Cerebellar nuclear complex (tissue), 1 donor: ENCODE measurements at regions not wholly inside any gene's neighbourhood (a gene's known extent, or its start where the extent isn't known, plus 50 kb on each side); places are given as distances from the start of the nearest gene placed in this dataset.

Experiments used
- DNase-seq, 2 experiments: peaks; one replicate each; lab custom pipeline; 2025; lab: John Stamatoyannopoulos, UW

DNA sequence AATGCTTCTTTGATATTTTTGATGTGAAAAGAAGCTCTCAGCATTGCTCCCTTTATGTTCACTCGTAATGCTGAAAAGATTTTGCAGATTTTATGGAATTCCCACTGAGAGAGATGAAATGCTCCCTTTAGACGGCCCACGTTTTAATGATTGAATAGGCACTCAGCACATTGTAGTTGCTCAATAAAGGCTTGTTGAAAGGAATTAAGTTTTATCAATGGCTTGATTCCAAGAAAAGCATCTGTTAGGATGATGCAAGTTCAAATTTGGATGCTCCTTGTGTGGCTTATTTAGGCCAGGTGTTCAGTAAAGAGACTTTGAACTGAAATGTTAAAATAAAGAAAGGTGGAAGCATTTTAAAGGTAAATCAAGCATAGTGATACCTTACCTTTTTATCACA, 725.1 kb downstream of the EPHA4 start:
- DNase-seq, result no peak

DNA sequence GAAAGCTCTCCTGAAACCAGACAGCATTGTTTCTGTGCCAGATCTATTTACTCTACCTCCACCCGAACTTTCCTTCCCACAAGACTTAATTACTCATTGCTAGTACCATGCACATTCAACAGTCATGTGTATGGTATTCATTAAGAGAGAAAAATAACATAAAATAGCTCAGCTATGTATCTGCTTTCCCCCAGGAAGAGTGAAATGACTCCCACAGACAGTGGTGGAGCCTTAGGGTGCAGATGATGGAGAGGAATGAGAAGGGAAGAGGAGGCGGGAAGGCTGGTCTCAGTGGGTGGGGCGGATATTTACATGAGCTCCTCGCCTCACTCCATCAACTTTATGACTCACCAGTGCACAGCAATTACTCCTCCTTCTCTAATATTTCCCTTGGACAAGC, 724.5 kb downstream of the EPHA4 start:
- no peak for DNase-seq

DNA sequence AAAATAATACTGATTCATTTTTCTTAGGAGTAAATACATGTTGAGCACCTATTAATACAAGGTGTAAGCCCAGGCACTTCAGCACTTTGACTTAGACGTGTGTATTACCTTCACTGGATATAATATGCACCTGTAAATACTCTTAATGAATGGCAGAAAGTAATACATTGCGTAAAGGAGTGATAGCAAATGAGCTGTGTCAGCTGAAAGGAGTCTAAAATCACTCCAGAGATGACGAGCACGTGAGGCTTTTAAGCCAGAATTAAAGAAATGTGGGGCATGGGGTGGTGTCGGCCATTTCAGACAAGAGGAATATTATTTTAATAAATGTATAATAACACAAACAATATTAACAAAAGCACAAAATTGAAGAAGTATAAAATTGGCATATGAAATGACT, 722.7 kb downstream of the EPHA4 start:
- no peak for DNase-seq

DNA sequence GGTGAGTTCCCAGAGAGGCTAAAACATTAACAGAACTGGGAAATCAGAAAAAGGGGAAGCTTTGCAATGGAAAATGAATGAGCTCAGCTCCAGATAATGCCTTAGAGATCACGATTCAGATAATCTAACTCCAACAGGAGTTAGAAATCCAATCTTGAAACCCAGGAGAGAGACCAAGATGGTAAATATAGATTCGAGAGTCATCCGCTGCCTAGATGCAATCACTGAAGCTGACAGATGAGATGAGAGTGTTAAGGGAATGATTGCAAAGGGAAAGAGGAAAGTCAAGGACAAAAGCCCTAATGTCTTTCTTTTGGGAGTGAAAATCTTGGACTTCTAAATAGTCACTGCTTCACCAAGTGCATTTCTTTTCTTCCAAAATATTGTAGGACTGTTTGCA, 722.0 kb downstream of the EPHA4 start:
- no peak for DNase-seq

DNA sequence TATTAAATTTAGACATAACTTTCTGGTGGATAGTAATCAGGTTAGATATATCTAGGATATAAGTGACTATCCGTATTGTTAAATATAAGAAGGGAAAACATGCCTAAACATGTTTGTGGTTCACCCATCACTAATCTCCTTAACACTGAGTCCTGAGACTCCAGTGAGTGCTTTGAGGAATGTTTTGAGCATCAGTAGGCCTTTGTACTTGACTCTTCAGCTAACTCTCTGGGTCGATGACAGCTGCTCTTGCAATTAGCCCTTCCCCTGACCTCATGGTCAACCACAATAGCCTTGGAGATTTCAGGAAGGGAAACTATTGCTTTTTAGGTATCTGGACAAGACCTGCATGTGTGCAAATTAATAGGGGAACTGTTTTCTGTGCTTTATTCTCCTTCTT, 716.8 kb downstream of the EPHA4 start:
- no peak for DNase-seq

DNA sequence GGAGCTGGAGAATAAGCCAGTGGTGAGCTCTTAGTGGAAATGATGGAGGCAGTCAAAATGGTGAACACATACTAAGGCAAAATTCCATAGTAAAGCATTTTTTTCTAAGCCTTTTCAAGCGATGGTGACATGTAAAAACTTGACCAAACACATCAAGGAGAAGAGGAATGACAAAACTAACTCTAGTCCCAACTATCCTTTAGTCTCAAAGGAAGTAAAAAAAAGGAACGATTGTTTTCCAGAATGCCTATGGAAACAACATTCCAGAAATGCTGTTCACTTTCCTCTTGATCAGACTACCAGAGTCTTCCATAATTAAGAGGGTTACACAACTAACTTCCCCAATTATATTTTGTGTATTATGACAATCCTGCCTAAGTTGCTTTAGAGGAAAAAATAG, 715.6 kb downstream of the EPHA4 start:
- DNase-seq, result no peak

DNA sequence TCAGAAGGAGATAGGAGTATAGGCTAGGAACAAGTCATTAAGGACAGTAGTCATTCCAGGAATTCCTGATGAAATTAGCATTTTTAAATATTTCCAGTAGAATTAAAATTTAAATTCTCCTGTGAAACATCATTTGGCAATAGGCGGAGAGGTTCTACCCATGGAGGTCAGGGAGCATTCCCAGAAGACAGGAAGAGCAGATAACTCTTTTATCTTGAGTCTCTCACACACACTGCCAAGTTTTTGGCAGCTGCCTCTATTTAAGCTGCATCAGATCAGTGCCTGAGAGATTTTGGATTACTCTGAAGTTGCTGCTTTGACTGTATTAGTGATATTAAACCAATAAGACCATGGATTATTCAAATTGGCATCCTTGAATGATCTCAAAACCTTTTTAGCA, 714.7 kb downstream of the EPHA4 start:
- no peak for DNase-seq

DNA sequence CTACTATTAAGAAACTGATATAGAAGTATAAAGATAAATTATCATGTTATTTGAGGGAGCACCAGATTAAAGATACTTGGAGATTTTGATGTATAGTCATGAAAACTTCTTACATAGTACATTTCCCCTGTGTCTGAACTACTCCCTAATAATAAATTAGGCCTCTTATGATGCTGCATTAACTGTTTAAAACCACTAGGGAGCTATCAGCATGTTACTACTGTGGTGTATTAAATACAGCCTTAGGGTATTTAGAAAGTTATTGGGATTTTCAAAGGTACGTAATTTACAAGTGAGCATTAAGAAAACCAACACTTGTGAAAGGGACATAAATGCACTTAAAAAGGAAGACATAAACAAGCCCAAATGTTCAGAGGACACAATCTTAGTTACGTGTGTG, 714.0 kb downstream of the EPHA4 start:
- no peak for DNase-seq

DNA sequence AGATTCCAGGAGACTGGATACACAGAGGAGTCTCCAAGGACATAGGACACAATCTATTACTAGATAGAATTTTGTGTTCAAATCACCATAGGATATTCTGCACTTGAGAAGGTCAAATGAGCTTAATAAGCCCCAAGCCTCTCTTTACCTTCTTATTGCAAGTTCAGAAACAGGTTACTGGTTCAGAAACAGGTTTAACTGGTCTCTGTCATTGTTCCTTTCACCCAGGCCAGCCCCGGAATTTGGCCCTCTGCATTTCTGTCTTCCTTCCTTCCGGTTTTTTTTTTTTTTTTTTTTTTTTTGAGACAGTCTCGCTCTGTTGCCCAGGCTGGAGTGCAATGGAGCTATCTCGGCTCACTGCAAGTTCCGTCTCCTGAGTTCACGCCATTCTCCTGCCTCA, 700.2 kb downstream of the EPHA4 start:
- no peak for DNase-seq

DNA sequence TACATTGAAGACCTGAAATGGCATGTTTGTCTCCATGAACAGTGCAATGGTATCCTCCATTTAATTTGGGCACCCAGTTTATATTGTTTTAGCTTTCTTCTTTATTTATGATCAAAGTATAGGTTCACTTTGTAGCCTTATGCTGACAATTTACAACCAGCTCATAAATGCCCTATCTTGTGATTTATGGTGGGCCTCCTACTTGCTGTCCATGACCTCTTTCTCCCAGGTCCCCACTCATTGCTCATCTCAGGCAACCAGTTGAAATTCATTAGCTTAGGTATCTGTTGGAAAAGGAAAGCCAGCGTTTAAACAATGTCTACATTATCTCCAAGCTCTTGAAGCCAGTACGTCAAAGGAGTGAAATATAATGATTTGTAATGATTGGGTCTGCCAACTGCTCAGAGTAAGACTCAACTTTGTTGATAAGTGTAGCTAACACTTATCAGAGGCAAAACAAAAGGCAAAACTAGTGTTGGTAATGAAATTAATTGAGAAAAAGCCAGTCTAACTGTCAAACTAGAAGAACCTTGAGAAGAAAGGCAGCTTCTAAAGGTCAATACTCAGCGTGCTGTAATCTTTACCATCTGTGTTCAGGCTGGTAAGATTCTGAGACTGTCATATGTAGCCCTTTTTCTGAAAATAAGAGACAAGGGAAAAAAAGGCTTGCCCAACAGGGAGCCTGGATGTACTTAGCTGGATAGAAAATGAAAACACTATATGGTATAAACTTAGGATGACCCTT, 695.9 kb downstream of the EPHA4 start:
- no peak for DNase-seq

DNA sequence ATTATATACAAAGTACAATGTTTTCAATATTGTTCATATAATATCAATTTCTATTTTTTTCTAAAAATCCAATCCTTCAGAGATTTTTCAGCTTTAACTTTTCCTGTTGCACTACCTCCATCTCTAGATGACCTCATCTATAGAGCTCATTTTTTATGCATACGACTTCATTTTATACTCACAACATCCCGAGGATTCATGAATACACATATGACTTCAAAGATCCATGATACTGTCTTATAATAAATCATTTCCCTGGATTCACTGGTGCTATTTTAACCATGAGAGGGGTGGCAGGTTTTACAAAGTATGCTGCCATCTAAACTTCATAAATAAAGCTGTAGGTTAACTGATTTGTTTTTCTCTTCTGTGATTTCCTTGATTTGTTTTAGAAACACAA, 694.6 kb downstream of the EPHA4 start:
- no peak for DNase-seq

DNA sequence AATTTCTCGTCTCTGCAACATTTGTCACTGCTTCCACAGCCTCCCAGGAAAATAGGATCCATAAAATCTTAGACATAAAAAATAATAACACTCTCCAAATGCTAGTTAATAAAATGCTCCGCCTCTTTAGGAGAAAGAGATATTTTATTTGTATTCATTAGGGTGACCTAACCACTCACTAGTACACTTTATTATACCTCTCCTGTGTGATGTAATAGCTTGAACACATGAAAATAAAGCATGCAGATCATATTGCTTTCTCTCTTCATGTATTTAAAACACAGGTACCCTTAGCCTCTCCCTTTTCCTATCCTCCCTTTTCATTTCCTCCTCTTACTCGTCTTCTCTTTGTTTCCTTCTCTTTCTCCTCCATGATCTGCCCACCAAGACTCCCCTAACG, 694.2 kb downstream of the EPHA4 start:
- no peak for DNase-seq

DNA sequence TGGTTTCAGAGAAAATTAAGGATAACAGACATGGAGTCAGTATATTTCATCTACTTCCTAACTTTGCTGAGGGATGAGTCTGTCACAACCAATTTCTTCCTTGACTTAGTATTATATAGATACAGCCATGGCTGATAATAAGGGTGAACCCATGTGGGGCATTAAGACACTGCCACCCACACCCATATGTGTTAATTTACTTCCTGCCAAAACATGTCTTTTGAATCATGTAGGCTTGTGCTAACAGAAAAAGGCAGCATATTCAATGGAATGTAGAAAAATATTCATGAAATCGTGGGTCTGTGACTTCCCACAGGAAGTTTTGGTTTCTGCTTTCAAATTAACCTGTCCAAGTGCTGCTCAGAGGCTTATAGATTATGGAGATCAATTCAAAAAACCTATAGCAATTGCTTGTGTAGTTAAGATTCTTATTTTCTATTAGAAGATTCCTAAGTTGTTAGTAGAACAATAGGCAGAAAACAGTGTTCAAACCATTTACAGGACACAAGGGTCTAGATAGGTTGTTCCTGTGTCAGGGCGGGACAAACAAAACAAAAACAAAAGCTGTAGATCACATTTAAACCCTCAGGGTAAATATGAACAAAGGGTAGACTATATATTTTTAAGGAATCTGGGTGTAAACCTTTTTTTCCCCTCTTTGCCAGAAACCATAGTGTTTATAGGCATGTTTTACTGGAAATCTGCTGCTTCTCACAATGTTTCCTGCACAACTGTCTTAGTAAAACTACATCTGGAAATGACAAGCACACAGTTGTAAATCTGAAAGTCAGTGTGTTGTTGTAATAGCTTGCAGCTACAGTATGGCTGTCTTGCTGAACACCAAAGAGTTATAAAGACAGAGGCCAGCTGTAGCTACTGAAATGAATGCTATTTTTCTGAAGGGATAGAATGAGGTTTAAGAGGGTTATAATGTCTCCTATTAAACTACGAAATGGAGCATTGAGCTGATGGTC, 691.2 kb downstream of the EPHA4 start:
- DNase-seq, result no peak

DNA sequence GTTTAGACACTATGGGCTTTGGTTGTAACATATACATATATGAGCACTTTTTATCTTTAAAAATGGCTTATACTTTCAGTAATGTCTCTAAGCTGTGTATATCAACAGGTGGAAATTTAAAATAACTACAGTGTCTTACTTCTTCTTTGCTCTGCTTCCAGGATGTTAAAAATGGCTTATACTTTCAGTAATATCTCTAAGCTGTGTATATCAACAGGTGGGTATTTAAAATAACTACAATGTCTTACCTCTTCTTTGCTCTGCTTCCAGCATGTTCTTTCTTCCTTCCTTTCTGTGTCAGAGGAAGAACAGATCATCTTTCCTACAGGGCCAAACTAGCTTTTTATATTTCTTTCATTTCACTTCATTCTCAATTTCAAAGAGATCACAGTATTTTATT, 689.6 kb downstream of the EPHA4 start:
- DNase-seq, result no peak

DNA sequence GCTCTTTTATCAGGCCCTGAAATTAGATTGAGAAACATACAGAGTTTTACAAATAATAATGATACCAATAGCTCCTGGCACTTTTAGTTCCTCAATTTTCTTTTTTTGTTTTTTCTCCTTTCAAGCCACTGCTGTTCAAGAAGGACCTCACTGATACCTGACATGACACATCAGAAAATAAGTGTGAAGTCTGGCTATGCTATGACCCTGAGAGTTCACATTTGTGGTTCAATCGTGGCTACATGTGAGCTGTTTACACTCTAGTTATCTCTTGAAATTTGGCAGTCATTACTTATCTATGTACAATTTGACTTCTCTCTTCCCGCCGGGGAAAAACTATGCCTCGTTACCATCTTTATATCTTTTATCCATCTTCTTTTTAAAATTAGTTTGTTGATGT, 686.5 kb downstream of the EPHA4 start:
- no peak for DNase-seq

DNA sequence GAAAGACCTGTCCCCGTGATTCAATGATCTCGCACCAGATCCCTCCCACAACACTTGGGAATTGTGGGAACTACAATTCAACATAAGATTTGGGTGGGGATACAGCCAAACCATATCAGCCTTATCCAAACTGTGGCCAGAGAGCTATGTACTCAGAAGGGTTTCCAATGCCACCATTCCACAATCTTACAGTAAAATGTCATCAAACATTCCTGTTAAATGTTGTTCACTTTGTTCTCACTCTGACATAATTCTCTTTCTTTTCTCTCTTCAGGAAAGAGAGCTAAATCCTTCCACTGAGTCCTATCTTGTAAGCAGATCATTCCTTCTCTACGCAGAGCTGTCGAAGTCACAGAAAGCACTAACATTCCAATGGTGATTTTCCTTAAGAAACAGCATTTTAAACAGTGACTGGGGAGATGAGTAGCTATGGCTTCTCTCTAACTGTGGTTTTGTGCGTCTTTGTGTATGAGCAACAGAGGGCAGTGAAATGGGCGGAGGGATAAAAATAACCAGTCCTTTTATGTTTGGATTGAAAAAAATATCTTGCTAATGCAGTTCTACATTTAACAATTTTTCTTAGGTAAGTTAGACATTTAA, 684.7 kb downstream of the EPHA4 start:
- DNase-seq, result no peak

DNA sequence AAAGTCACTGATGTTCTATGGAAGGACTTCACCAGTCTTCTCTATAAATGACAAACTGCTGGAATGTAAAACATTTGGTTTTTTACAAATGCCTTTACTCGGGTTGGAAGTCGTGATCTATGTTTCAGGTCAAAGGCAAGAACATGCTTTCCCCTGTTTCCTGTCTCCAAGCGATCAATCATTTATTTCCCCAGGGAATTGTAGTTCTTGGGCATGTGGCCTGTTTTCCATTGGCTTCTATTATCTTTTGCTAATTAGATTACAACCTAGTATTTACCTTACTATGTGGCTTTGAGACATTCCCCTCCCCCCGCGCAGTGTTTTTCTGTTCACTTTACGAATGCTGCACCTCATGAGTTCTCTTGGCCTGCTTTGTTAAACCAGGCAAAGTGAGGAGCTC, 684.2 kb downstream of the EPHA4 start:
- no peak for DNase-seq

DNA sequence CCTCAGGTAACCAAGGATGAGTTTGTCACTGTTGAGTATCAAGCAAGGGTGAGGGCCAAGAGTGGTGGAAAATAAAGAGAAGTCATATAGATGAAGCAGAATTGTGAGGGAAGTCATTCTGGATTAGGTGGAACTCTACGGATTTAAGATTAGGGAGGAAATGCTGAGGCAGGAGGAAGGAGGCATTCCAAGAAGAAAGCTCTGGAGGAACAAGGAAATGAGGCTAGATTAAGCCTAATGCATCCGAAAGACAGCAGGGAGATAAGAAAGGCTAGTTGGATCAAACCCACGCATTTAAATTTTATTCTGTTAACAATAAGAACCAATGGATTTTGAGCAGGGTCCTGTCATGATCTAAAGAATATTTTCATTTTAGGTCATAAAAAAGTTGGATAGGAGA, 681.2 kb downstream of the EPHA4 start:
- DNase-seq, result no peak

DNA sequence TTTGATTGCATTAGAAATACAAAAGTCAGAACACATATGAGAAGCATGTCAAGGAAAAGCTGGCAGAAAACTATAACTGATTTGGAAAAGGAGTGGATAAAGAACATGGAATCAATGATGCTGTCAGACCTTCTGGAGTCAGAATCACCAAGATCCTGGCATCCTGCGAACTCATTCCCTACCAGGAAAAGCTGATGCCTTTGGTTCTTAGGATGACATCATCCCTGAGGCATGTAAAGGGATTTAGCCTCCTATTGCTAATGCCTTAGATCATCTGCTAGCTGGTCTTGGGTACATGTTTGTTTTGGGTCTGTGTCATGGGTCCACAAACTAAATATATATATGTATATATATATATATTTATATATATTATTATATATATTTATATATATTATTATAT, 680.7 kb downstream of the EPHA4 start:
- no peak for DNase-seq

DNA sequence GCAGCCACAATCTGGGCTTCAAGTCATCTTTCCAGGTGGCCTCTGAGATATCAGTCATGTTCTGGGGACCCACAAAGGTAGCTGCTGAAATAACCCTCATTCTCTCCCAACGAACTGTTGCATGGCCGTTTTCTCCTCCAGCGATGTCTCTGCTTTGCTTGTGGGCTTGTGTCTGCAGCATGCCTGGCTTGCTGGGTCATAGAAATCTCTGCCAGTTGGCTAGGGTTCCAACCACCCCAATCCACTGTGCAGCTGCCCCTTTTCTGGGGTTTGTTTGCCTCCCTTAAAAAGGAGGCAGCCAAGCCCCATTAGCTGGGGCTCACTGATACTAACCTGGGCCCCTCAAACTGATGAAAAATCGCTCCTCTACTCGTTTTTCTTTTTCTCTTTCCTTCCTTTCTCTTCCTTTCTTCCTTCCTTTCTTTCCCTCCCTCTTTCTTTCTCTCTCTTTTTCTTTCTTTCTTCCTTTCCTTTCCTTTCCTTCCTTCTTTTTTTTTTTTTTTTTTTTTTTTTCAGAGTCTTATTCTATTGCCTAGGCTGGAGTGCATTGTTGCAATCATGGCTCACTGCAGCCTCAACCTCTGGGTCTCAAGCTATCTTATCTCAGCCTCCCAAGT, 680.0 kb downstream of the EPHA4 start:
- DNase-seq, result no peak

DNA sequence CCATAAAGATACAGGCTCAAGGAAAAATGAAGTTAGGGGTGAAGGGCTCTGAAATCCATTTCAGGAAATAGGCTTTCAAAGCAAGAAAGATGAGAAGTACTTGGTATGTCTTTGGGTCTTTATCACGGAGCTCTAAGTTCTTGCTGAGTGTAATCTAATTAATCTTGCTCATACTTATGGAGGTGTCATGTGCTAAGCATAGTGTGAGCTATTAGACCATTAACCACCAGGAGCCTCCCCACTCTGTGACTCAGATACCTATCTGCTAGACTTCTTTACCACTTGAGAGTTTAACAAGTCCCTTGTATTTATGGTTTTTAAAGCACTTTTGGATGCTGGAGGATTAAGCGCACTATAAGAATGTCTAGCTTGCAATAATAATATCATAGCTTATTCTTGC, 678.7 kb downstream of the EPHA4 start:
- no peak for DNase-seq

DNA sequence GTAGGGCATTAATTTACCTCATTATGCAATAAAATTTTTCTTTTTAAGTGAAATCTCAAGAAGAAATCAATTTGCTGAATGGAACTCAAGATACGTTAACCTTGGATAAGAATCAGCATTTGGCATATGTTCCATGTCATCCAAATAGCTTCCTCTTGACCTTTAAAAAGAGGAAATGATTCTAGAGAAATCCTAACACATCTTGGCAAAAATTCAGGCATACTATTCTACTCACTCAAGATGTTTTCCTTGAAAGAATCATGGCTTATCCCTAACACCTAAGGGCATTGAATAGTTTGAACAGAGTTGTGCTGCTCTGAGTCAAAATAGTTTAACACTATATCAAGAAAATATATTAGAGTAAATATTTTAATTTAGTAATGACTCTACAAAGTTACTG, 678.0 kb downstream of the EPHA4 start:
- DNase-seq, result no peak

DNA sequence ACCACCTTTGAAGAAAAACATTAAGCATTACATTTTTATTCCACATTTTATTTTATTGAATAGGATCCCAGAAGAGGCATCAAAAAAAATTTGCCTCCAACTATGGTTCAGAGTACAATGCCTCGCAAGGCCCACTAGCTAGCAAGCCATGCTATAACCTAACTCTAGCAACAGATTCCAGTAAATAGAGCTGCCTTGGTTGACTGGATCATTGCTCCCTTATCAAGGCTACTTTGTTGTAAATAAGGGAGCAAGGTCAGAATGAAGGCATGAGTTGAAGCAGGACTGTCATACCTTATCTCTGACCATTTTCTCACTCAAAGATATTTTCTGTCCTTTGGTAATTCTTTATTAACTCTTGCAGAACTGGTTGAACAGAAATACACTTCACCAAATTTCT, 672.6 kb downstream of the EPHA4 start:
- DNase-seq, result no peak
